Nephron (organoid): ENCODE measurements at regions not wholly inside any gene's neighbourhood (a gene's known extent, or its start where the extent isn't known, plus 50 kb on each side); places are given as distances from the start of the nearest gene placed in this dataset.
"Not testable (repeated sequence)": the region's sequence is repeated elsewhere in the genome, so short reads cannot be mapped to it uniquely, and the experiment has no call there.

Experiments
- H3K27ac Mint-ChIP-seq, 3 experiments: 2 replicates each; pipeline ENCODE4 v1.8.0; 2020; ENCODE audit warnings: mixed read lengths in 3 of 3, mild to moderate bottlenecking in 2 of 3, moderate library complexity in 1 of 3
- H3K27me3 Mint-ChIP-seq: 2 replicates; pipeline ENCODE4 v1.8.0; 2021; ENCODE audit warnings: low read depth, mild to moderate bottlenecking, moderate library complexity, mixed read lengths
- H3K36me3 Mint-ChIP-seq: 2 replicates; pipeline ENCODE4 v1.8.0; 2020; ENCODE audit warnings: low read depth, mixed read lengths
- H3K4me1 Mint-ChIP-seq: 2 replicates; pipeline ENCODE4 v1.8.0; 2020; ENCODE audit warnings: mixed read lengths
- H3K4me3 Mint-ChIP-seq, 3 experiments: 2 replicates each; pipeline ENCODE4 v1.8.0; 2020; ENCODE audit warnings: mild to moderate bottlenecking in 3 of 3, mixed read lengths in 3 of 3, moderate library complexity in 2 of 3
- H3K9me3 Mint-ChIP-seq: 2 replicates; pipeline ENCODE4 v1.8.0; 2020; ENCODE audit warnings: mixed read lengths
- CTCF ChIP-seq, 3 experiments: fragments of 200-600 bp; sonication (generic); IDR thresholded peaks; one replicate each; pipeline ENCODE4 v1.5.0; 2021; ENCODE audit warnings: antibody characterized with exemption in 3 of 3; ENCODE audit not compliant: unreplicated experiment in 3 of 3

- no peaks in the 10 kb centered on the region for H3K36me3 Mint-ChIP-seq
- no peaks in the 10 kb centered on the region for H3K4me1 Mint-ChIP-seq
- H3K9me3 Mint-ChIP-seq = peaks cover 8% of the 10 kb centered on the region
- no peak for TF ChIP-seq CTCF (IDR thresholded peaks at IDR 0.05; ENCODE audit: unreplicated experiment in 3 of 3)
- H3K27me3 Mint-ChIP-seq = peaks cover 17% of the 10 kb centered on the region
- H3K4me3 Mint-ChIP-seq = no peak overlapping the region
- H3K27ac Mint-ChIP-seq = no peak overlapping the region
These were observed 890.3 kb upstream of the AUTS2 start for GRCh38 chr7:68707958-68708357.

- Mint-ChIP-seq H3K9me3 (peaks cover 9% of the 10 kb centered on the region), H3K27ac (no peak overlapping the region), H3K4me3 (no peak overlapping the region), H3K36me3 (no peaks in the 10 kb centered on the region), H3K4me1 (peaks cover 7% of the 10 kb centered on the region), H3K27me3 (peaks cover 20% of the 10 kb centered on the region)
- no peak for TF ChIP-seq CTCF (IDR thresholded peaks at IDR 0.05; ENCODE audit: unreplicated experiment in 3 of 3)
These were observed 885.2 kb upstream of the AUTS2 start for GRCh38 chr7:68712956-68713495.

- not testable (repeated sequence) for H3K27ac Mint-ChIP-seq, H3K4me3 Mint-ChIP-seq, H3K36me3 Mint-ChIP-seq, H3K4me1 Mint-ChIP-seq
- Mint-ChIP-seq H3K27me3 (peaks cover 21% of the 10 kb centered on the region), H3K9me3 (peaks cover 12% of the 10 kb centered on the region)
These were observed 884.1 kb upstream of the AUTS2 start for GRCh38 chr7:68714135-68714534.

- Mint-ChIP-seq H3K4me1 (peaks cover 10% of the 10 kb centered on the region), H3K4me3 (no peak overlapping the region), H3K27me3 (peaks cover 17% of the 10 kb centered on the region), H3K27ac (no peak overlapping the region), H3K36me3 (no peaks in the 10 kb centered on the region), H3K9me3 (peaks cover 11% of the 10 kb centered on the region)
- no peak for TF ChIP-seq CTCF (IDR thresholded peaks at IDR 0.05; ENCODE audit: unreplicated experiment in 3 of 3)
These were observed 882.4 kb upstream of the AUTS2 start for GRCh38 chr7:68715907-68716306.

GRCh38 chr7:68717176-68717575, 881.1 kb upstream of the AUTS2 start:
- Mint-ChIP-seq H3K4me1 (peaks cover 10% of the 10 kb centered on the region), H3K4me3 (no peak overlapping the region), H3K36me3 (no peaks in the 10 kb centered on the region), H3K27me3 (peaks cover 19% of the 10 kb centered on the region), H3K27ac (no peak overlapping the region), H3K9me3 (peaks cover 9% of the 10 kb centered on the region)
- no peak for TF ChIP-seq CTCF (IDR thresholded peaks at IDR 0.05; ENCODE audit: unreplicated experiment in 3 of 3)

GRCh38 chr7:68718097-68718551, 880.2 kb upstream of the AUTS2 start:
- Mint-ChIP-seq H3K9me3 (peaks cover 9% of the 10 kb centered on the region), H3K27ac (peak overlapping the region in 1 of 3 experiments; percentile 50), H3K36me3 (no peaks in the 10 kb centered on the region), H3K4me1 (peaks cover 10% of the 10 kb centered on the region), H3K4me3 (no peak overlapping the region), H3K27me3 (peaks cover 19% of the 10 kb centered on the region)
- TF ChIP-seq CTCF (IDR thresholded peaks at IDR 0.05; ENCODE audit: unreplicated experiment in 3 of 3) = no peak
